HG02610 (cell line): ENCODE measurements at regions not wholly inside any gene's neighbourhood (a gene's known extent, or its start where the extent isn't known, plus 50 kb on each side); places are given as distances from the start of the nearest gene placed in this dataset.

Experiments
- ATAC-seq: cut with Tn5 transposase; IDR thresholded peaks from one replicate; pipeline ENCODE4 v1.9.1; 2021; ENCODE audit warnings: mild to moderate bottlenecking, moderate library complexity; ENCODE audit not compliant: unreplicated experiment

GRCh38 chr5:167244583-167244982 lies 1046.9 kb upstream of the WWC1 start:
- no peak for ATAC-seq

GRCh38 chr5:167245868-167246267 lies 1045.6 kb upstream of the WWC1 start:
- no peak for ATAC-seq

GRCh38 chr5:167247816-167248215 lies 1043.6 kb upstream of the WWC1 start:
- no peak for ATAC-seq

- no peak for ATAC-seq
Observed at GRCh38 chr5:167248257-167248656, 1043.2 kb upstream of the WWC1 start.

- no peak for ATAC-seq
Observed at GRCh38 chr5:167250996-167251395, 1040.4 kb upstream of the WWC1 start.

GRCh38 chr5:167254132-167254531 lies 1037.3 kb upstream of the WWC1 start:
- no peak for ATAC-seq

- ATAC-seq = no peak
Observed at GRCh38 chr5:167255926-167256325, 1035.5 kb upstream of the WWC1 start.

GRCh38 chr5:167259806-167260205 lies 1031.6 kb upstream of the WWC1 start:
- no peak for ATAC-seq

GRCh38 chr5:167261309-167262100 lies 1029.9 kb upstream of the WWC1 start:
- ATAC-seq = no peak

GRCh38 chr5:167263185-167263584 lies 1028.3 kb upstream of the WWC1 start:
- ATAC-seq = no peak

- no peak for ATAC-seq
Observed at GRCh38 chr5:167264348-167264747, 1027.1 kb upstream of the WWC1 start.

- no peak for ATAC-seq
Observed at GRCh38 chr5:167268337-167268736, 1023.1 kb upstream of the WWC1 start.

- ATAC-seq = no peak
Observed at GRCh38 chr5:167269146-167269545, 1022.3 kb upstream of the WWC1 start.

GRCh38 chr5:167271081-167271480 lies 1020.4 kb upstream of the WWC1 start:
- ATAC-seq = no peak

GRCh38 chr5:167271511-167271910 lies 1019.9 kb upstream of the WWC1 start:
- no peak for ATAC-seq

- no peak for ATAC-seq
Observed at GRCh38 chr5:167280111-167280510, 1011.3 kb upstream of the WWC1 start.

GRCh38 chr5:167281925-167282324 lies 1009.5 kb upstream of the WWC1 start:
- ATAC-seq = no peak

GRCh38 chr5:167283691-167284090 lies 1007.8 kb upstream of the WWC1 start:
- ATAC-seq = no peak

GRCh38 chr5:167284222-167284890 lies 1007.1 kb upstream of the WWC1 start:
- ATAC-seq = no peak

- no peak for ATAC-seq
Observed at GRCh38 chr5:167285591-167285990, 1005.9 kb upstream of the WWC1 start.

- ATAC-seq = no peak
Observed at GRCh38 chr5:167286891-167287290, 1004.6 kb upstream of the WWC1 start.

GRCh38 chr5:167290478-167290877 lies 1001.0 kb upstream of the WWC1 start:
- no peak for ATAC-seq
